ENCODE measurements at regions not wholly inside any gene's neighbourhood (a gene's known extent, or its start where the extent isn't known, plus 50 kb on each side); places are given as distances from the start of the nearest gene placed in this dataset.

DNA sequence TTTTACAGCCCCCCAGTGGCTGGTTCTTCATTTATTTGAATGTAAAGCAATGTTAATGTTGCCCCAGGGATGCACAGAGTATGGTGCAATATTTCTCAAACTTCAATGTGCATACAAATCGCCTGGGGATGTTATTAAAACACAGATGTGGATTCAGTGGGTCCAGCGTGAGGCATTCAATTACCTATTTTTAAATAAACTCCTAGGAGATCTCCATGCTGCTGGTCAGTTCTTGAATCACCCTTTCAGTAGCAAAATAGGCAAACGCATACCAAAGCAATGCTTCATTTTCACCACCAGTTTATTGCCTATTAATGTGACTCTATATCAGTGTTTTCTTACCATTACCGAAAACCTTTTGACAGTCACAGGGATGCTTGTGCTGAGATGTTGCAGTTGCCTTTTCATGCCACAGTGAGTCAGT lies 530.7 kb downstream of the CBLN2 start:
- no peak for TF ChIP-seq POLR2A (IDR thresholded peaks at IDR 0.05)
- TF ChIP-seq, protein P1, sequence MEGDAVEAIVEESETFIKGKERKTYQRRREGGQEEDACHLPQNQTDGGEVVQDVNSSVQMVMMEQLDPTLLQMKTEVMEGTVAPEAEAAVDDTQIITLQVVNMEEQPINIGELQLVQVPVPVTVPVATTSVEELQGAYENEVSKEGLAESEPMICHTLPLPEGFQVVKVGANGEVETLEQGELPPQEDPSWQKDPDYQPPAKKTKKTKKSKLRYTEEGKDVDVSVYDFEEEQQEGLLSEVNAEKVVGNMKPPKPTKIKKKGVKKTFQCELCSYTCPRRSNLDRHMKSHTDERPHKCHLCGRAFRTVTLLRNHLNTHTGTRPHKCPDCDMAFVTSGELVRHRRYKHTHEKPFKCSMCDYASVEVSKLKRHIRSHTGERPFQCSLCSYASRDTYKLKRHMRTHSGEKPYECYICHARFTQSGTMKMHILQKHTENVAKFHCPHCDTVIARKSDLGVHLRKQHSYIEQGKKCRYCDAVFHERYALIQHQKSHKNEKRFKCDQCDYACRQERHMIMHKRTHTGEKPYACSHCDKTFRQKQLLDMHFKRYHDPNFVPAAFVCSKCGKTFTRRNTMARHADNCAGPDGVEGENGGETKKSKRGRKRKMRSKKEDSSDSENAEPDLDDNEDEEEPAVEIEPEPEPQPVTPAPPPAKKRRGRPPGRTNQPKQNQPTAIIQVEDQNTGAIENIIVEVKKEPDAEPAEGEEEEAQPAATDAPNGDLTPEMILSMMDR (IDR thresholded peaks at IDR 0.05): no peak

Measured in tibial nerve (tissue), 3 donors.